GM19467 (cell line): ENCODE measurements at regions not wholly inside any gene's neighbourhood (a gene's known extent, or its start where the extent isn't known, plus 50 kb on each side); places are given as distances from the start of the nearest gene placed in this dataset.

Experiments used
- ATAC-seq: cut with Tn5 transposase; IDR thresholded peaks from one replicate; pipeline ENCODE4 v1.9.1; 2021; ENCODE audit warnings: mild to moderate bottlenecking, moderate library complexity; ENCODE audit not compliant: unreplicated experiment

- no peak for ATAC-seq
Observed at GRCh38 chr18:46425511-46425910, 231.5 kb downstream of the LOXHD1 start.

GRCh38 chr18:46426021-46426678 lies 230.9 kb downstream of the LOXHD1 start:
- ATAC-seq: no peak

GRCh38 chr18:46426679-46427047 lies 230.4 kb downstream of the LOXHD1 start:
- ATAC-seq: no peak
